ENCODE measurements at regions not wholly inside any gene's neighbourhood (a gene's known extent, or its start where the extent isn't known, plus 50 kb on each side); places are given as distances from the start of the nearest gene placed in this dataset.
A peak's percentile ranks its signal among the peaks of the same experiment; 100 is the strongest.

- 73% methylated on average over 3 of the region's 5 CpGs for whole genome bisulfite sequencing (ENCODE audit: insufficient coverage)
- Histone ChIP-seq H3K36me3 (replicated peaks in 1 of 2; ENCODE audit: control insufficient read depth in 1 of 2, insufficient read depth in 2 of 2, low read length in 2 of 2) (no peaks in the 10 kb centered on the region), H3K9me3 (replicated peaks in 1 of 2; ENCODE audit: control insufficient read depth in 1 of 2, insufficient read depth in 1 of 2, low read length in 2 of 2) (no peaks in the 10 kb centered on the region), H2AFZ (ENCODE audit: insufficient read depth, low read depth, low read length, poor library complexity, severe bottlenecking) (no peak overlapping the region), H3K4me1 (ENCODE audit: control insufficient read depth in 1 of 2, insufficient read depth in 2 of 2, low read length in 2 of 2) (peaks cover 22 to 35% of the 10 kb centered on the region in 2 donors), H3K27me3 (ENCODE audit: control insufficient read depth in 2 of 2, insufficient read depth in 2 of 2, low read length in 2 of 2) (no peaks in the 10 kb centered on the region), H3K4me3 (replicated peaks in 1 of 3; ENCODE audit: low read depth in 2 of 3, low read length in 3 of 3) (no peak overlapping the region), H4K20me1 (ENCODE audit: insufficient read depth, low read length) (no peaks in the 10 kb centered on the region), H3K79me2 (ENCODE audit: insufficient read depth, low read length) (no peaks in the 10 kb centered on the region), H3K9ac (ENCODE audit: insufficient read depth, low read length, poor library complexity, severe bottlenecking) (no peak overlapping the region), H3K27ac (ENCODE audit: low read depth in 1 of 2, low read length in 2 of 2) (no peak overlapping the region), H3K4me2 (replicated peaks; ENCODE audit: extremely low read depth, low read length, poor library complexity, severe bottlenecking) (no peak overlapping the region)
- Mint-ChIP-seq H3K4me1 (peaks cover 25% of the 10 kb centered on the region), H3K36me3 (no peaks in the 10 kb centered on the region), H3K9me3 (peaks cover 0 to 4% (median 0%) of the 10 kb centered on the region in 7 donors), H3K27me3 (ENCODE audit: low read depth in 3 of 3) (peaks cover 2 to 3% (median 2%) of the 10 kb centered on the region in 3 donors), H3K4me3 (peak overlapping the region in 1 of 2 donors; percentile 18), H3K27ac (peak overlapping the region in 3 of 7 donors; percentile 36 to 81 (median 53))
- DNase-seq = peak in 2 of 3 donors; percentile 16 to 45
- intact Hi-C loops (cut with micrococcal nuclease) = loop anchor here in 1 of 2 donors (5.0 kb wide), 1 partner anchor 46 kb away; no protein-coding TSS in a partner anchor
- TF ChIP-seq, protein P1, sequence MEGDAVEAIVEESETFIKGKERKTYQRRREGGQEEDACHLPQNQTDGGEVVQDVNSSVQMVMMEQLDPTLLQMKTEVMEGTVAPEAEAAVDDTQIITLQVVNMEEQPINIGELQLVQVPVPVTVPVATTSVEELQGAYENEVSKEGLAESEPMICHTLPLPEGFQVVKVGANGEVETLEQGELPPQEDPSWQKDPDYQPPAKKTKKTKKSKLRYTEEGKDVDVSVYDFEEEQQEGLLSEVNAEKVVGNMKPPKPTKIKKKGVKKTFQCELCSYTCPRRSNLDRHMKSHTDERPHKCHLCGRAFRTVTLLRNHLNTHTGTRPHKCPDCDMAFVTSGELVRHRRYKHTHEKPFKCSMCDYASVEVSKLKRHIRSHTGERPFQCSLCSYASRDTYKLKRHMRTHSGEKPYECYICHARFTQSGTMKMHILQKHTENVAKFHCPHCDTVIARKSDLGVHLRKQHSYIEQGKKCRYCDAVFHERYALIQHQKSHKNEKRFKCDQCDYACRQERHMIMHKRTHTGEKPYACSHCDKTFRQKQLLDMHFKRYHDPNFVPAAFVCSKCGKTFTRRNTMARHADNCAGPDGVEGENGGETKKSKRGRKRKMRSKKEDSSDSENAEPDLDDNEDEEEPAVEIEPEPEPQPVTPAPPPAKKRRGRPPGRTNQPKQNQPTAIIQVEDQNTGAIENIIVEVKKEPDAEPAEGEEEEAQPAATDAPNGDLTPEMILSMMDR (IDR thresholded peaks at IDR 0.05) = no peak
Observed at GRCh38 chr10:113313048-113313602, 239.7 kb upstream of the HABP2 start.

DNA sequence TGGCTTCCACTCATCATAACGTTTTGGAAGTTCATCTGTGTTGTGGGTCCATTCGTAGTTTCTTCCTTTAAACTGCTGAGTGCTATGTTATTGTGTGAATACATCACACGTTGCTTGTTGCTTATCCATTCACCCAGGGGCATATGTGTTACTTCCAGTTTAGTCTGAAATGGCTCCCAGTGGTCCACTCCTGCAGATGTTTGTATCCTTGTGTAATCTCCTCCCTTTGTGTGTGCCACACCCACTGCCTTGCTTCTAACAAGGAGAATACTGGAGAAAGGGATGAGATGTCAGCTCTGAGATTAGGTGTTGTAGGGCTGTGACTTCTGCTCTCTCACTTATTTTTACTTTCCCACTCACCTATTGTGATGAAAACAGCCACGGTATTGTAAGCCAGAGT, 239.1 kb upstream of the HABP2 start:
- TF ChIP-seq, protein P1 (IDR thresholded peaks at IDR 0.05) = no peak
- Histone ChIP-seq H2AFZ (ENCODE audit: insufficient read depth, low read depth, low read length, poor library complexity, severe bottlenecking) (no peak overlapping the region), H3K9me3 (replicated peaks in 1 of 2; ENCODE audit: control insufficient read depth in 1 of 2, insufficient read depth in 1 of 2, low read length in 2 of 2) (no peaks in the 10 kb centered on the region), H3K79me2 (ENCODE audit: insufficient read depth, low read length) (no peaks in the 10 kb centered on the region), H3K4me2 (replicated peaks; ENCODE audit: extremely low read depth, low read length, poor library complexity, severe bottlenecking) (no peak overlapping the region), H3K27ac (ENCODE audit: low read depth in 1 of 2, low read length in 2 of 2) (no peak overlapping the region), H3K4me3 (replicated peaks in 1 of 3; ENCODE audit: low read depth in 2 of 3, low read length in 3 of 3) (no peak overlapping the region), H4K20me1 (ENCODE audit: insufficient read depth, low read length) (no peaks in the 10 kb centered on the region), H3K9ac (ENCODE audit: insufficient read depth, low read length, poor library complexity, severe bottlenecking) (no peak overlapping the region), H3K27me3 (ENCODE audit: control insufficient read depth in 2 of 2, insufficient read depth in 2 of 2, low read length in 2 of 2) (no peaks in the 10 kb centered on the region), H3K36me3 (replicated peaks in 1 of 2; ENCODE audit: control insufficient read depth in 1 of 2, insufficient read depth in 2 of 2, low read length in 2 of 2) (no peaks in the 10 kb centered on the region), H3K4me1 (ENCODE audit: control insufficient read depth in 1 of 2, insufficient read depth in 2 of 2, low read length in 2 of 2) (peaks cover 22 to 37% of the 10 kb centered on the region in 2 donors)
- no peak for DNase-seq
- 100% methylated on average over 1 of the region's 4 CpGs for WGBS (ENCODE audit: insufficient coverage)
- H3K27me3 Mint-ChIP-seq (ENCODE audit: low read depth in 3 of 3) = peaks cover 2 to 3% (median 2%) of the 10 kb centered on the region in 3 donors
- intact Hi-C loops (cut with micrococcal nuclease) = loop anchor here in 1 of 2 donors (5.0 kb wide), 1 partner anchor 46 kb away; no protein-coding TSS in a partner anchor
- no peaks in the 10 kb centered on the region for H3K36me3 Mint-ChIP-seq
- no peak overlapping the region for H3K4me3 Mint-ChIP-seq
- peaks cover 26% of the 10 kb centered on the region for H3K4me1 Mint-ChIP-seq
- peaks cover 0 to 4% (median 0%) of the 10 kb centered on the region in 7 donors for H3K9me3 Mint-ChIP-seq
- peak overlapping the region in 3 of 7 donors; percentile 41 to 52 (median 46) for H3K27ac Mint-ChIP-seq

All from CD14-positive monocyte (primary cell).